ENCODE measurements at regions not wholly inside any gene's neighbourhood (a gene's known extent, or its start where the extent isn't known, plus 50 kb on each side); places are given as distances from the start of the nearest gene placed in this dataset.

DNA sequence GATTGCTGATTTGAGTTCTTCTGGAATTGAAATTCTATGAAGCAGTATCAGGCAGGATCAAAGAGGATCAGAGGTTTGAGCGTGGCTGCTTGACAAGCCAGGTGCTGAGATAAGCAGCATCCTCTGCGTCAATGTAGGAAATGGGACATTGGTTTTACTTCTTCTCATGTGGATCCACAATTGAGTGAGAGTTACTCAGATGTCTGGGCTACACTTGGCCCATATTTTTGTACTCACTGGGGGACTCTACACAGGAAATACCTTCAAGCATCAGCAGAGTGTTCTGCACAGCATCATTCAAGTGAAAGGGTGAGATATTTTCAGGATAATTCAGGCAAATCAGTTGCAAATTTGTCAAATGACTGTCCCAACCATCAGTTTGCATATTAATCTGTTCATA is 613.9 kb upstream of the ARID1B start:
- no peak overlapping the region for H3K4me3 ChIP-seq (ENCODE audit: low read depth, low read length)
- no peak for DNase-seq (ENCODE audit: low read depth)
- TF ChIP-seq, protein P1, sequence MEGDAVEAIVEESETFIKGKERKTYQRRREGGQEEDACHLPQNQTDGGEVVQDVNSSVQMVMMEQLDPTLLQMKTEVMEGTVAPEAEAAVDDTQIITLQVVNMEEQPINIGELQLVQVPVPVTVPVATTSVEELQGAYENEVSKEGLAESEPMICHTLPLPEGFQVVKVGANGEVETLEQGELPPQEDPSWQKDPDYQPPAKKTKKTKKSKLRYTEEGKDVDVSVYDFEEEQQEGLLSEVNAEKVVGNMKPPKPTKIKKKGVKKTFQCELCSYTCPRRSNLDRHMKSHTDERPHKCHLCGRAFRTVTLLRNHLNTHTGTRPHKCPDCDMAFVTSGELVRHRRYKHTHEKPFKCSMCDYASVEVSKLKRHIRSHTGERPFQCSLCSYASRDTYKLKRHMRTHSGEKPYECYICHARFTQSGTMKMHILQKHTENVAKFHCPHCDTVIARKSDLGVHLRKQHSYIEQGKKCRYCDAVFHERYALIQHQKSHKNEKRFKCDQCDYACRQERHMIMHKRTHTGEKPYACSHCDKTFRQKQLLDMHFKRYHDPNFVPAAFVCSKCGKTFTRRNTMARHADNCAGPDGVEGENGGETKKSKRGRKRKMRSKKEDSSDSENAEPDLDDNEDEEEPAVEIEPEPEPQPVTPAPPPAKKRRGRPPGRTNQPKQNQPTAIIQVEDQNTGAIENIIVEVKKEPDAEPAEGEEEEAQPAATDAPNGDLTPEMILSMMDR (IDR thresholded peaks at IDR 0.05; ENCODE audit: insufficient read depth, low read depth, low read length, missing control alignments), result no peak

GRCh38 chr6:156161471-156161870 is 615.7 kb upstream of the ARID1B start:
- no peak for DNase-seq (ENCODE audit: low read depth)

GRCh38 chr6:156160795-156161165 is 616.4 kb upstream of the ARID1B start:
- H3K4me3 ChIP-seq (ENCODE audit: low read depth, low read length), result no peak overlapping the region
- TF ChIP-seq, protein P1 (IDR thresholded peaks at IDR 0.05; ENCODE audit: insufficient read depth, low read depth, low read length, missing control alignments), result no peak
- no peak for DNase-seq (ENCODE audit: low read depth)

More at GRCh38 chr6:156161471-156161870, 615.7 kb upstream of the ARID1B start:
- TF ChIP-seq, protein P1 (IDR thresholded peaks at IDR 0.05; ENCODE audit: insufficient read depth, low read depth, low read length, missing control alignments), result no peak
- no peak overlapping the region for H3K4me3 ChIP-seq (ENCODE audit: low read depth, low read length)

GRCh38 chr6:156160007-156160794 is 617.0 kb upstream of the ARID1B start:
- TF ChIP-seq, protein P1 (IDR thresholded peaks at IDR 0.05; ENCODE audit: insufficient read depth, low read depth, low read length, missing control alignments), result no peak
- no peak for DNase-seq (ENCODE audit: low read depth)
- no peak overlapping the region for H3K4me3 ChIP-seq (ENCODE audit: low read depth, low read length)

DNA sequence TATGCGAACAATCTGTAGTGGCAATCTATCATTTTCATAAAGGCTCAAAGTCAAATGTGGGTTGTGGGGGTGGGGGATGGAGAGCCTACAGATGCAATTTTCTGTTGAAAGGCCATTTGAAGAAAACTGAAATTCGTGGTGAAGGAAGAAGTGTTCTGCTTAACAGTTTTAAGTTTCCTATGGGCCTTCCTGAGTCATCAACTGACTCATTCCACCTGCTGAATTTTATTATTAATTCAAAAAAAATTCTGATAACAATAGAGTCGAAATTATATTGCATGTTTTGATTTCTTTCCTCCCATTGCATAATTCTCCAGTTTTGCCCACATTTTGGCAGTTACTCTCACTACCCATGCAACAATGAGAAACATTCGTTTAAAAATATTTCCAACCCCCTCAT is 622.3 kb upstream of the ARID1B start:
- DNase-seq (ENCODE audit: low read depth), result no peak
- TF ChIP-seq, protein P1 (IDR thresholded peaks at IDR 0.05; ENCODE audit: insufficient read depth, low read depth, low read length, missing control alignments), result no peak
- no peak overlapping the region for H3K4me3 ChIP-seq (ENCODE audit: low read depth, low read length)

DNA sequence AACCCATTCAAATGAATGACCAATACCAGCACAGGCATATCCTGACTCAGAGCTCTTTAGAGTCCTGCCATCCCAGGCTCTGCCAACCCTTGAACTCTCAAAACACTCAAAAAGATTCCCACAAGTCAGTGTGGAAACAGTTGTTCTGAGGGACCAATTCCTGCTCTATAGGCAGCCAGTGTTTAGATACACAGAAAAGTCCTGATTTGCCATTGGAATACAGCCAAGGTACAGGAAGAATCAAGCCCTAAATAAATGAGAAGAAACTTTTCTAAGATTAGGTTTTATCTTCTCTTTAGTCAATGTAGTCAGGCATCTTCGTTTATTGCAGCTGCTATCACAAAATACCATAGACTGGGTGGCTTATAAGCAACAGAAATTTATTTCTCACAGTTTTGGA is 626.8 kb upstream of the ARID1B start:
- TF ChIP-seq, protein P1 (IDR thresholded peaks at IDR 0.05; ENCODE audit: insufficient read depth, low read depth, low read length, missing control alignments), result no peak
- H3K4me3 ChIP-seq (ENCODE audit: low read depth, low read length), result no peak overlapping the region
- no peak for DNase-seq (ENCODE audit: low read depth)

DNA sequence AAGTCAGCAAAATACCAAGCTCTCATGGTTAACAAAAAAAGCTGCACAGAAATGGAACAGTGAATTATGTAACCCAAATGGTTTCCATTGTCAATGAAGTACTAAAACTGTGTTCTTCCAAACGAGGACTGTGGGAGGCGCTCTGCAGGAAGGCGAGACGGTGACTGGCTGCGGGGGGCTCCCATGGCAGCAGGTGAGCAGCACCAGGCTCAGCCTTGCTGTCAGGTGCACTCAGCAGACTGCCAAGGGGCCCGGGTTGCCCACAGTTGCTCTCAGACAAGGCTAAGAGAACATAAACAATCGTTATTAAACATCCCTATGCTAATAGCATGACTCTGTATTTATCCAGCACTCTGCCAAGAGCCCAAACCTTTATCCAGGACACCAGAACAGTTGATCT is 630.3 kb upstream of the ARID1B start:
- TF ChIP-seq, protein P1 (IDR thresholded peaks at IDR 0.05; ENCODE audit: insufficient read depth, low read depth, low read length, missing control alignments), result no peak
- no peak for DNase-seq (ENCODE audit: low read depth)
- H3K4me3 ChIP-seq (ENCODE audit: low read depth, low read length), result no peak overlapping the region
